ENCODE measurements at regions not wholly inside any gene's neighbourhood (a gene's known extent, or its start where the extent isn't known, plus 50 kb on each side); places are given as distances from the start of the nearest gene placed in this dataset.

- TF ChIP-seq ZNF274 (IDR thresholded peaks at IDR 0.05; ENCODE audit: low read depth, low read length) (no peak), POLR2A (IDR thresholded peaks at IDR 0.05; ENCODE audit: borderline replicate concordance, extremely low read depth, insufficient read depth, insufficient read length) (no peak)
Measured at GRCh38 chr2:180450841-180451240, 443.7 kb upstream of the CWC22 start.
